Muscle of back (tissue), 3 donors: ENCODE measurements at regions not wholly inside any gene's neighbourhood (a gene's known extent, or its start where the extent isn't known, plus 50 kb on each side); places are given as distances from the start of the nearest gene placed in this dataset.

Source experiments
- DNase-seq, 3 donors: peaks; one replicate each; pipeline versions ENCODE4 v3.0.0 to v3.0.0-alpha.2; 2013

GRCh38 chr5:107808671-107809137 is 138.0 kb upstream of the EFNA5 start:
- DNase-seq: peak in 1 of 3 donors; percentile 7

- peak in 1 of 3 donors; percentile 5 for DNase-seq
Observed at GRCh38 chr5:107807431-107807830, 136.7 kb upstream of the EFNA5 start.

- no peak for DNase-seq
Observed at GRCh38 chr5:107806705-107807104, 136.0 kb upstream of the EFNA5 start.

- peak in 1 of 3 donors; percentile 23 for DNase-seq
Observed at GRCh38 chr5:107806271-107806670, 135.5 kb upstream of the EFNA5 start.

GRCh38 chr5:107805824-107806223 is 135.1 kb upstream of the EFNA5 start:
- no peak for DNase-seq

- DNase-seq: no peak
Observed at GRCh38 chr5:107805166-107805565, 134.4 kb upstream of the EFNA5 start.

- DNase-seq: no peak
Observed at GRCh38 chr5:107803728-107804127, 133.0 kb upstream of the EFNA5 start.

GRCh38 chr5:107801061-107801460 is 130.3 kb upstream of the EFNA5 start:
- DNase-seq: no peak

- DNase-seq: no peak
Observed at GRCh38 chr5:107799306-107799705, 128.6 kb upstream of the EFNA5 start.

GRCh38 chr5:107796797-107797196 is 126.1 kb upstream of the EFNA5 start:
- DNase-seq: no peak

GRCh38 chr5:107794741-107795140 is 124.0 kb upstream of the EFNA5 start:
- DNase-seq: peak in 2 of 3 donors; percentile 26 to 38

- DNase-seq: no peak
Observed at GRCh38 chr5:107792940-107793339, 122.2 kb upstream of the EFNA5 start.

GRCh38 chr5:107790671-107791070 is 119.9 kb upstream of the EFNA5 start:
- DNase-seq: no peak

- no peak for DNase-seq
Observed at GRCh38 chr5:107786424-107786823, 115.7 kb upstream of the EFNA5 start.

- DNase-seq: no peak
Observed at GRCh38 chr5:107783551-107783950, 112.8 kb upstream of the EFNA5 start.

- no peak for DNase-seq
Observed at GRCh38 chr5:107782561-107783169, 111.9 kb upstream of the EFNA5 start.

- DNase-seq: no peak
Observed at GRCh38 chr5:107781451-107781850, 110.7 kb upstream of the EFNA5 start.

GRCh38 chr5:107779437-107779836 is 108.7 kb upstream of the EFNA5 start:
- peak in 1 of 3 donors; percentile 7 for DNase-seq

GRCh38 chr5:107778647-107779046 is 107.9 kb upstream of the EFNA5 start:
- DNase-seq: peak in 1 of 3 donors; percentile 42

- no peak for DNase-seq
Observed at GRCh38 chr5:107776922-107777740, 106.4 kb upstream of the EFNA5 start.

GRCh38 chr5:107776506-107776905 is 105.8 kb upstream of the EFNA5 start:
- DNase-seq: no peak

- no peak for DNase-seq
Observed at GRCh38 chr5:107774316-107774715, 103.6 kb upstream of the EFNA5 start.

- DNase-seq: no peak
Observed at GRCh38 chr5:107773479-107773878, 102.7 kb upstream of the EFNA5 start.
